Transverse colon (tissue), 4 donors: ENCODE measurements at regions not wholly inside any gene's neighbourhood (a gene's known extent, or its start where the extent isn't known, plus 50 kb on each side); places are given as distances from the start of the nearest gene placed in this dataset.

Experiments
- DNase-seq: peaks from one replicate; pipeline ENCODE4 v3.0.0-alpha.2; 2019
- H3K27ac ChIP-seq, 4 donors: fragments of 200-600 bp; sonication (generic); 2 replicates each; pipeline ENCODE4 v1.5.1; 2016 to 2018; ENCODE audit warnings: inconsistent platforms in 4 of 4
- H3K27me3 ChIP-seq: fragments of 200-600 bp; sonication (generic); 2 replicates; pipeline ENCODE4 v1.5.1; 2017; ENCODE audit warnings: inconsistent platforms
- H3K36me3 ChIP-seq, 4 donors: fragments of 200-600 bp; sonication (generic); 2 replicates each; pipeline ENCODE4 v1.5.1; 2017 to 2019; ENCODE audit warnings: inconsistent platforms in 4 of 4
- H3K4me1 ChIP-seq, 4 donors: fragments of 200-600 bp; sonication (generic); 2 replicates each; pipeline ENCODE4 v1.5.1; 2017 to 2020; ENCODE audit warnings: inconsistent platforms in 4 of 4
- H3K4me3 ChIP-seq, 4 donors: fragments of 200-600 bp; sonication (generic); 1 replicate in 1 of 4; 2 replicates in 3 of 4; pipeline versions ENCODE4 v1.5.1 to v1.6.1; 2017 to 2019; ENCODE audit warnings: inconsistent platforms in 4 of 4
- H3K9me3 ChIP-seq, 2 donors: fragments of 200-600 bp; sonication (generic); 2 replicates each; pipeline ENCODE4 v1.5.1; 2017 to 2019; ENCODE audit warnings: inconsistent platforms in 2 of 2
- CTCF ChIP-seq, 5 experiments: fragments of 200-600 bp in 3 of 5; fragments of 450-650 bp in 2 of 5; sonication (generic) in 3 of 5; IDR thresholded peaks; 1 replicate in 2 of 5; 2 replicates in 3 of 5; pipeline ENCODE4 v1.5.1; 2016 to 2017; ENCODE audit warnings: antibody characterized with exemption in 5 of 5, inconsistent platforms in 3 of 5, mild to moderate bottlenecking in 2 of 5, moderate library complexity in 1 of 5
- EP300 ChIP-seq: sonication (generic); formaldehyde crosslinking; IDR thresholded peaks from one replicate; pipeline ENCODE4 v1.6.1; 2017; ENCODE audit warnings: antibody characterized with exemption, low read depth
- POLR2A ChIP-seq: fragments of 450-650 bp; IDR thresholded peaks from one replicate; pipeline ENCODE4 v1.6.1; 2016; ENCODE audit warnings: antibody characterized with exemption, mild to moderate bottlenecking, moderate library complexity
- POLR2AphosphoS5 ChIP-seq, 3 donors: sonication (generic); formaldehyde crosslinking; IDR thresholded peaks; one replicate each; pipeline ENCODE4 v1.6.1; 2016; ENCODE audit warnings: antibody characterized with exemption in 3 of 3
- WGBS, 2 donors: methylation state at CpG; one replicate each; pipeline ENCODE4 v1.1.5; 2018; ENCODE audit warnings: low coverage in 1 of 2; 5-methylcytosine and 5-hydroxymethylcytosine counted together
- in situ Hi-C, 4 donors: fragments of 200-750 bp; cut with MboI; loops; one replicate each; pipeline versions ENCODE4 v1.15.0 to v1.15.1; 2017; ENCODE audit warnings: low sequenced_read_pairs in 3 of 4, low pct_ligation_motif_present in 1 of 4, low pct_unique_long_range_greater_than_20kb in 1 of 4
- intact Hi-C: fragments of 100-400 bp; cut with DNase I; formaldehyde crosslinking; loops from one replicate; pipeline ENCODE4 v1.15.1; 2023; ENCODE audit warnings: low total_unique reads

GRCh38 chr16:66290431-66290830 is 76.1 kb upstream of the CDH5 start:
- no peaks in the 10 kb centered on the region for H3K36me3 ChIP-seq
- no peak for TF ChIP-seq EP300
- no peak for TF ChIP-seq CTCF (IDR thresholded peaks at IDR 0.05)
- no peak for TF ChIP-seq POLR2AphosphoS5 (IDR thresholded peaks at IDR 0.05)
- TF ChIP-seq POLR2A = no peak
- intact Hi-C loops (no loop called here), in situ Hi-C loops (no loop called here)
- H3K4me1 ChIP-seq = no peaks in the 10 kb centered on the region
- 90% methylated on average over 4 of the region's 4 CpGs; no CpG with 5 or more reads in 1 of the 2 donors for WGBS, 2 donors
- H3K9me3 ChIP-seq = no peaks in the 10 kb centered on the region
- H3K27ac ChIP-seq = no peak overlapping the region
- no peaks in the 10 kb centered on the region for H3K27me3 ChIP-seq
- no peak overlapping the region for H3K4me3 ChIP-seq
- DNase-seq = no peak

- in situ Hi-C loops = no loop called here
- TF ChIP-seq EP300 (no peak), CTCF (IDR thresholded peaks at IDR 0.05) (no peak), POLR2AphosphoS5 (IDR thresholded peaks at IDR 0.05) (no peak), POLR2A (no peak)
- Histone ChIP-seq H3K4me3 (no peak overlapping the region), H3K27ac (no peak overlapping the region), H3K36me3 (no peaks in the 10 kb centered on the region), H3K4me1 (no peaks in the 10 kb centered on the region), H3K27me3 (no peaks in the 10 kb centered on the region), H3K9me3 (no peaks in the 10 kb centered on the region)
- 78 to 81% methylated on average over 4 to 6 of the region's 6 CpGs for WGBS, 2 donors
- no peak for DNase-seq
- intact Hi-C loops = no loop called here
Measured at GRCh38 chr16:66289986-66290385, 76.5 kb upstream of the CDH5 start.

- H3K36me3 ChIP-seq = no peaks in the 10 kb centered on the region
- TF ChIP-seq POLR2AphosphoS5 (IDR thresholded peaks at IDR 0.05) (no peak), CTCF (IDR thresholded peaks at IDR 0.05) (no peak), EP300 (no peak), POLR2A (no peak)
- no peaks in the 10 kb centered on the region for H3K27me3 ChIP-seq
- no peak overlapping the region for H3K4me3 ChIP-seq
- no peak for DNase-seq
- in situ Hi-C loops = no loop called here
- 87 to 100% methylated on average over 4 to 15 of the region's 15 CpGs for WGBS, 2 donors
- no peak overlapping the region for H3K27ac ChIP-seq
- intact Hi-C loops = no loop called here
- H3K4me1 ChIP-seq = no peaks in the 10 kb centered on the region
- no peaks in the 10 kb centered on the region for H3K9me3 ChIP-seq
Measured at GRCh38 chr16:66289051-66289680, 77.3 kb upstream of the CDH5 start.

- no peak for TF ChIP-seq POLR2AphosphoS5 (IDR thresholded peaks at IDR 0.05)
- TF ChIP-seq EP300 = no peak
- TF ChIP-seq POLR2A = no peak
- TF ChIP-seq CTCF (IDR thresholded peaks at IDR 0.05) = no peak
- no peak overlapping the region for H3K27ac ChIP-seq
- no peak for DNase-seq
- H3K36me3 ChIP-seq = no peaks in the 10 kb centered on the region
- H3K4me3 ChIP-seq = no peak overlapping the region
- WGBS, 2 donors = 87 to 100% methylated on average over 2 of the region's 2 CpGs
- in situ Hi-C loops (no loop called here), intact Hi-C loops (no loop called here)
- no peaks in the 10 kb centered on the region for H3K9me3 ChIP-seq
- no peaks in the 10 kb centered on the region for H3K4me1 ChIP-seq
- H3K27me3 ChIP-seq = no peaks in the 10 kb centered on the region
Measured at GRCh38 chr16:66287926-66288325, 78.6 kb upstream of the CDH5 start.
